ENCODE measurements at regions not wholly inside any gene's neighbourhood (a gene's known extent, or its start where the extent isn't known, plus 50 kb on each side); places are given as distances from the start of the nearest gene placed in this dataset.

GRCh38 chr11:134837887-134838232 is 425.8 kb upstream of the B3GAT1 start:
- TF ChIP-seq, protein P1, sequence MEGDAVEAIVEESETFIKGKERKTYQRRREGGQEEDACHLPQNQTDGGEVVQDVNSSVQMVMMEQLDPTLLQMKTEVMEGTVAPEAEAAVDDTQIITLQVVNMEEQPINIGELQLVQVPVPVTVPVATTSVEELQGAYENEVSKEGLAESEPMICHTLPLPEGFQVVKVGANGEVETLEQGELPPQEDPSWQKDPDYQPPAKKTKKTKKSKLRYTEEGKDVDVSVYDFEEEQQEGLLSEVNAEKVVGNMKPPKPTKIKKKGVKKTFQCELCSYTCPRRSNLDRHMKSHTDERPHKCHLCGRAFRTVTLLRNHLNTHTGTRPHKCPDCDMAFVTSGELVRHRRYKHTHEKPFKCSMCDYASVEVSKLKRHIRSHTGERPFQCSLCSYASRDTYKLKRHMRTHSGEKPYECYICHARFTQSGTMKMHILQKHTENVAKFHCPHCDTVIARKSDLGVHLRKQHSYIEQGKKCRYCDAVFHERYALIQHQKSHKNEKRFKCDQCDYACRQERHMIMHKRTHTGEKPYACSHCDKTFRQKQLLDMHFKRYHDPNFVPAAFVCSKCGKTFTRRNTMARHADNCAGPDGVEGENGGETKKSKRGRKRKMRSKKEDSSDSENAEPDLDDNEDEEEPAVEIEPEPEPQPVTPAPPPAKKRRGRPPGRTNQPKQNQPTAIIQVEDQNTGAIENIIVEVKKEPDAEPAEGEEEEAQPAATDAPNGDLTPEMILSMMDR (IDR thresholded peaks at IDR 0.05): no peak
- TF ChIP-seq POLR2A (IDR thresholded peaks at IDR 0.05): no peak

Measured in heart left ventricle (tissue), 13 donors.